PC-9 (cell line): ENCODE measurements at regions not wholly inside any gene's neighbourhood (a gene's known extent, or its start where the extent isn't known, plus 50 kb on each side); places are given as distances from the start of the nearest gene placed in this dataset.

Experiments used
- CTCF ChIP-seq: fragments of 200-600 bp; sonication (generic); conservative IDR thresholded peaks from 2 replicates; pipeline ENCODE4 v1.6.1; 2017; ENCODE audit warnings: mixed run types, antibody characterized with exemption, mild to moderate bottlenecking, moderate library complexity
- EZH2 ChIP-seq: fragments of 200-600 bp; sonication (generic); IDR thresholded peaks from 2 replicates; pipeline ENCODE4 v1.8.0; 2017; ENCODE audit warnings: antibody characterized with exemption, low read depth

GRCh38 chr1:233445737-233446136, 118.2 kb downstream of the MAP3K21 start:
- no peak for TF ChIP-seq CTCF
- no peak for TF ChIP-seq EZH2
